ENCODE measurements at regions not wholly inside any gene's neighbourhood (a gene's known extent, or its start where the extent isn't known, plus 50 kb on each side); places are given as distances from the start of the nearest gene placed in this dataset.

GRCh38 chr3:162764808-162765071 lies 1268.1 kb downstream of the OTOL1 start:
- Histone ChIP-seq H3K36me3 (ENCODE audit: control insufficient read depth, insufficient read depth, low read length) (no peaks in the 10 kb centered on the region), H3K27ac (ENCODE audit: low read depth, low read length, severe bottlenecking) (no peak overlapping the region), H3K9me3 (ENCODE audit: control insufficient read depth, low read length) (peaks cover 7% of the 10 kb centered on the region), H3K4me1 (ENCODE audit: control insufficient read depth, insufficient read depth, low read length, poor library complexity, severe bottlenecking) (no peaks in the 10 kb centered on the region), H3K4me3 (ENCODE audit: extremely low read depth, insufficient read depth, low read length, poor library complexity, severe bottlenecking) (no peak overlapping the region)

GRCh38 chr3:162765524-162765923 lies 1268.9 kb downstream of the OTOL1 start:
- Histone ChIP-seq H3K4me3 (ENCODE audit: extremely low read depth, insufficient read depth, low read length, poor library complexity, severe bottlenecking) (no peak overlapping the region), H3K36me3 (ENCODE audit: control insufficient read depth, insufficient read depth, low read length) (no peaks in the 10 kb centered on the region), H3K27ac (ENCODE audit: low read depth, low read length, severe bottlenecking) (no peak overlapping the region), H3K9me3 (ENCODE audit: control insufficient read depth, low read length) (peaks cover 7% of the 10 kb centered on the region), H3K4me1 (ENCODE audit: control insufficient read depth, insufficient read depth, low read length, poor library complexity, severe bottlenecking) (no peaks in the 10 kb centered on the region)
- WGBS, 2 experiments (ENCODE audit: insufficient coverage in 2 of 2): 90 to 100% methylated on average over 3 of the region's 3 CpGs

- no peaks in the 10 kb centered on the region for H3K36me3 ChIP-seq (ENCODE audit: control insufficient read depth, insufficient read depth, low read length)
- no peaks in the 10 kb centered on the region for H3K4me1 ChIP-seq (ENCODE audit: control insufficient read depth, insufficient read depth, low read length, poor library complexity, severe bottlenecking)
- H3K27ac ChIP-seq (ENCODE audit: low read depth, low read length, severe bottlenecking): no peak overlapping the region
- H3K9me3 ChIP-seq (ENCODE audit: control insufficient read depth, low read length): peaks cover 7% of the 10 kb centered on the region
- H3K4me3 ChIP-seq (ENCODE audit: extremely low read depth, insufficient read depth, low read length, poor library complexity, severe bottlenecking): no peak overlapping the region
These were observed 1273.0 kb downstream of the OTOL1 start for GRCh38 chr3:162769564-162769963.

- H3K36me3 ChIP-seq (ENCODE audit: control insufficient read depth, insufficient read depth, low read length): no peaks in the 10 kb centered on the region
- H3K9me3 ChIP-seq (ENCODE audit: control insufficient read depth, low read length): peaks cover 6% of the 10 kb centered on the region
- no peaks in the 10 kb centered on the region for H3K4me1 ChIP-seq (ENCODE audit: control insufficient read depth, insufficient read depth, low read length, poor library complexity, severe bottlenecking)
- no peak overlapping the region for H3K27ac ChIP-seq (ENCODE audit: low read depth, low read length, severe bottlenecking)
- no peak overlapping the region for H3K4me3 ChIP-seq (ENCODE audit: extremely low read depth, insufficient read depth, low read length, poor library complexity, severe bottlenecking)
- 100% methylated on average over 1 of the region's 2 CpGs; no CpG with 5 or more reads in 1 of the 2 experiments for WGBS, 2 experiments (ENCODE audit: insufficient coverage in 2 of 2)
These were observed 1273.9 kb downstream of the OTOL1 start for GRCh38 chr3:162770551-162770950.

GRCh38 chr3:162774613-162775100 lies 1278.0 kb downstream of the OTOL1 start:
- no peak overlapping the region for H3K4me3 ChIP-seq (ENCODE audit: extremely low read depth, insufficient read depth, low read length, poor library complexity, severe bottlenecking)
- no peak overlapping the region for H3K27ac ChIP-seq (ENCODE audit: low read depth, low read length, severe bottlenecking)
- H3K4me1 ChIP-seq (ENCODE audit: control insufficient read depth, insufficient read depth, low read length, poor library complexity, severe bottlenecking): no peaks in the 10 kb centered on the region
- no peaks in the 10 kb centered on the region for H3K36me3 ChIP-seq (ENCODE audit: control insufficient read depth, insufficient read depth, low read length)
- 80% methylated on average over 1 of the region's 1 CpG; no CpG with 5 or more reads in 1 of the 2 experiments for WGBS, 2 experiments (ENCODE audit: insufficient coverage in 2 of 2)
- H3K9me3 ChIP-seq (ENCODE audit: control insufficient read depth, low read length): no peaks in the 10 kb centered on the region

- Histone ChIP-seq H3K27ac (ENCODE audit: low read depth, low read length, severe bottlenecking) (no peak overlapping the region), H3K9me3 (ENCODE audit: control insufficient read depth, low read length) (no peaks in the 10 kb centered on the region), H3K4me3 (ENCODE audit: extremely low read depth, insufficient read depth, low read length, poor library complexity, severe bottlenecking) (no peak overlapping the region), H3K4me1 (ENCODE audit: control insufficient read depth, insufficient read depth, low read length, poor library complexity, severe bottlenecking) (no peaks in the 10 kb centered on the region), H3K36me3 (ENCODE audit: control insufficient read depth, insufficient read depth, low read length) (no peaks in the 10 kb centered on the region)
- WGBS, 2 experiments (ENCODE audit: insufficient coverage in 2 of 2): no CpG with 5 or more reads among the region's 3 CpGs
These were observed 1279.5 kb downstream of the OTOL1 start for GRCh38 chr3:162776148-162776547.

GRCh38 chr3:162777118-162777517 lies 1280.5 kb downstream of the OTOL1 start:
- H3K9me3 ChIP-seq (ENCODE audit: control insufficient read depth, low read length): no peaks in the 10 kb centered on the region

GRCh38 chr3:162780313-162780712 lies 1283.7 kb downstream of the OTOL1 start:
- Histone ChIP-seq H3K9me3 (ENCODE audit: control insufficient read depth, low read length) (no peaks in the 10 kb centered on the region), H3K27ac (ENCODE audit: low read depth, low read length, severe bottlenecking) (no peak overlapping the region), H3K4me1 (ENCODE audit: control insufficient read depth, insufficient read depth, low read length, poor library complexity, severe bottlenecking) (no peaks in the 10 kb centered on the region), H3K4me3 (ENCODE audit: extremely low read depth, insufficient read depth, low read length, poor library complexity, severe bottlenecking) (no peak overlapping the region), H3K36me3 (ENCODE audit: control insufficient read depth, insufficient read depth, low read length) (no peaks in the 10 kb centered on the region)

More at GRCh38 chr3:162777118-162777517, 1280.5 kb downstream of the OTOL1 start:
- H3K36me3 ChIP-seq (ENCODE audit: control insufficient read depth, insufficient read depth, low read length): no peaks in the 10 kb centered on the region
- WGBS, 2 experiments (ENCODE audit: insufficient coverage in 2 of 2): no CpG with 5 or more reads among the region's 1 CpG
- no peak overlapping the region for H3K27ac ChIP-seq (ENCODE audit: low read depth, low read length, severe bottlenecking)
- H3K4me1 ChIP-seq (ENCODE audit: control insufficient read depth, insufficient read depth, low read length, poor library complexity, severe bottlenecking): no peaks in the 10 kb centered on the region
- no peak overlapping the region for H3K4me3 ChIP-seq (ENCODE audit: extremely low read depth, insufficient read depth, low read length, poor library complexity, severe bottlenecking)

- no peaks in the 10 kb centered on the region for H3K4me1 ChIP-seq (ENCODE audit: control insufficient read depth, insufficient read depth, low read length, poor library complexity, severe bottlenecking)
- no peak overlapping the region for H3K27ac ChIP-seq (ENCODE audit: low read depth, low read length, severe bottlenecking)
- H3K36me3 ChIP-seq (ENCODE audit: control insufficient read depth, insufficient read depth, low read length): no peaks in the 10 kb centered on the region
- WGBS, 2 experiments (ENCODE audit: insufficient coverage in 2 of 2): 80% methylated on average over 1 of the region's 2 CpGs; no CpG with 5 or more reads in 1 of the 2 experiments
- H3K4me3 ChIP-seq (ENCODE audit: extremely low read depth, insufficient read depth, low read length, poor library complexity, severe bottlenecking): no peak overlapping the region
- H3K9me3 ChIP-seq (ENCODE audit: control insufficient read depth, low read length): no peaks in the 10 kb centered on the region
These were observed 1303.3 kb downstream of the OTOL1 start for GRCh38 chr3:162799910-162800309.

- Histone ChIP-seq H3K9me3 (ENCODE audit: control insufficient read depth, low read length) (no peaks in the 10 kb centered on the region), H3K4me1 (ENCODE audit: control insufficient read depth, insufficient read depth, low read length, poor library complexity, severe bottlenecking) (no peaks in the 10 kb centered on the region), H3K4me3 (ENCODE audit: extremely low read depth, insufficient read depth, low read length, poor library complexity, severe bottlenecking) (no peak overlapping the region), H3K36me3 (ENCODE audit: control insufficient read depth, insufficient read depth, low read length) (no peaks in the 10 kb centered on the region), H3K27ac (ENCODE audit: low read depth, low read length, severe bottlenecking) (no peak overlapping the region)
- 80 to 93% methylated on average over 2 to 3 of the region's 4 CpGs for WGBS, 2 experiments (ENCODE audit: insufficient coverage in 2 of 2)
These were observed 1305.8 kb downstream of the OTOL1 start for GRCh38 chr3:162802228-162802965.

GRCh38 chr3:162810776-162811175 lies 1314.2 kb downstream of the OTOL1 start:
- H3K27ac ChIP-seq (ENCODE audit: low read depth, low read length, severe bottlenecking): no peak overlapping the region
- H3K9me3 ChIP-seq (ENCODE audit: control insufficient read depth, low read length): no peaks in the 10 kb centered on the region
- H3K4me1 ChIP-seq (ENCODE audit: control insufficient read depth, insufficient read depth, low read length, poor library complexity, severe bottlenecking): no peaks in the 10 kb centered on the region
- H3K4me3 ChIP-seq (ENCODE audit: extremely low read depth, insufficient read depth, low read length, poor library complexity, severe bottlenecking): no peak overlapping the region
- no peaks in the 10 kb centered on the region for H3K36me3 ChIP-seq (ENCODE audit: control insufficient read depth, insufficient read depth, low read length)
